Astrocyte (in vitro differentiated cells and primary cell): ENCODE measurements at regions not wholly inside any gene's neighbourhood (a gene's known extent, or its start where the extent isn't known, plus 50 kb on each side); places are given as distances from the start of the nearest gene placed in this dataset.

Experiments used
- EZH2 ChIP-seq: IDR thresholded peaks from 2 replicates; pipeline ENCODE4 v1.6.1; 2012; ENCODE audit warnings: mild to moderate bottlenecking, low read length, inconsistent platforms; ENCODE audit not compliant: insufficient read depth
- TF ChIP-seq, protein P1 (sequence below): IDR thresholded peaks from 2 replicates; pipeline ENCODE4 v1.5.1; 2011; ENCODE audit warnings: low read depth, mild to moderate bottlenecking, inconsistent platforms, low read length, moderate library complexity; ENCODE audit not compliant: insufficient read depth

DNA sequence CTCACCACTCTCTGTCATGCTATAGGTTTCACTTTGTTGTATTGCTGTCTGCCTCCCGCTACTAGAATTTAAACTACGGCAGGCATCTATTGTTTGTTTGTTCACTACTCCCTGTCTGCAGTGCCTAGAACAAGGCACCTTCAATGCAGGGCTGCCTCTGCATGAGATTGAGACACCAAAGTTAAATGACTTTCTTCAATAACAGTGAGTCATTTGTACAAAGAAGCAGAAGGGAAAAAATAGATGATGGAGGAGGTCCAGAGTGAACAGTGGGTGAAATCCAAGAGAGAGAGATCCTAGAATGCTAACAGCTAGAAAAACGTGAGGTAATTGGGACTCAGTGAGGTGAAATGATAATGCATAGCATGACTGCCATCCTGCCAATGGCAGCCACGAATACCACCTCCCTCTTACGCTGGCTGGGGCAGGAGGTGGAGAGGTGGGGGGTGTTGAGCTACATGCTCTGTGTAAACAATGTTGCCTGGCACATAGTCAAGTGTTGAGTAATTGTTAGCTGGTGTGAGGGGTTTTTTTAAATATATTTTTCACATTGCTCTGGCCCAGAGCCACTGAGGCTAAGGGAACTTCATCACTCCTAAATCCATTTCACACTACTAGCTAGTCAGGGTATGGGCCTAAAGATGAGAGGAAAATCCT is 367.6 kb downstream of the RPS29 start:
- TF ChIP-seq EZH2, result no peak
- TF ChIP-seq, protein P1, sequence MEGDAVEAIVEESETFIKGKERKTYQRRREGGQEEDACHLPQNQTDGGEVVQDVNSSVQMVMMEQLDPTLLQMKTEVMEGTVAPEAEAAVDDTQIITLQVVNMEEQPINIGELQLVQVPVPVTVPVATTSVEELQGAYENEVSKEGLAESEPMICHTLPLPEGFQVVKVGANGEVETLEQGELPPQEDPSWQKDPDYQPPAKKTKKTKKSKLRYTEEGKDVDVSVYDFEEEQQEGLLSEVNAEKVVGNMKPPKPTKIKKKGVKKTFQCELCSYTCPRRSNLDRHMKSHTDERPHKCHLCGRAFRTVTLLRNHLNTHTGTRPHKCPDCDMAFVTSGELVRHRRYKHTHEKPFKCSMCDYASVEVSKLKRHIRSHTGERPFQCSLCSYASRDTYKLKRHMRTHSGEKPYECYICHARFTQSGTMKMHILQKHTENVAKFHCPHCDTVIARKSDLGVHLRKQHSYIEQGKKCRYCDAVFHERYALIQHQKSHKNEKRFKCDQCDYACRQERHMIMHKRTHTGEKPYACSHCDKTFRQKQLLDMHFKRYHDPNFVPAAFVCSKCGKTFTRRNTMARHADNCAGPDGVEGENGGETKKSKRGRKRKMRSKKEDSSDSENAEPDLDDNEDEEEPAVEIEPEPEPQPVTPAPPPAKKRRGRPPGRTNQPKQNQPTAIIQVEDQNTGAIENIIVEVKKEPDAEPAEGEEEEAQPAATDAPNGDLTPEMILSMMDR, result no peak
